H1 (cell line): ENCODE measurements at regions not wholly inside any gene's neighbourhood (a gene's known extent, or its start where the extent isn't known, plus 50 kb on each side); places are given as distances from the start of the nearest gene placed in this dataset.
A peak's percentile ranks its signal among the peaks of the same experiment; 100 is the strongest.

Experiments used
- CHD1 ChIP-seq: IDR thresholded peaks from 2 replicates; pipeline ENCODE4 v1.6.1; 2012; ENCODE audit warnings: low read depth, low read length, improper control_type of control experiment
- CHD7 ChIP-seq: fragments of 300-600 bp; sonication (generic); IDR thresholded peaks from 2 replicates; pipeline ENCODE4 v1.7.1; 2012; ENCODE audit warnings: low read length, moderate library complexity, mild to moderate bottlenecking, inconsistent platforms; ENCODE audit not compliant: insufficient replicate concordance
- EP300 ChIP-seq, 2 experiments: IDR thresholded peaks; 1 replicate in 1 of 2; 2 replicates in 1 of 2; pipeline ENCODE4 v1.6.1; 2011 to 2012; ENCODE audit warnings: low read depth in 2 of 2, low read length in 2 of 2, mild to moderate bottlenecking in 2 of 2, borderline replicate concordance in 1 of 2, inconsistent platforms in 1 of 2, moderate library complexity in 1 of 2
- MAX ChIP-seq: IDR thresholded peaks from 2 replicates; pipeline ENCODE4 v1.6.1; 2012; ENCODE audit warnings: inconsistent platforms
- TAF7 ChIP-seq: optimal IDR thresholded peaks from 2 replicates; pipeline ENCODE3; 2011; ENCODE audit warnings: low read depth, mild to moderate bottlenecking, inconsistent platforms, low read length, moderate library complexity, borderline replicate concordance

GRCh38 chr2:147214914-147215313 is 629.9 kb upstream of the ACVR2A start (continued):
- TF ChIP-seq CHD7 (no peak), EP300 (IDR thresholded peaks at IDR 0.05; ENCODE audit: borderline replicate concordance in 1 of 2, low read depth in 2 of 2, low read length in 2 of 2) (no peak), TAF7 (no peak), CHD1 (no peak), MAX (peak; percentile 50; the same call in 1 of the 2 replicates)
